ENCODE measurements at regions not wholly inside any gene's neighbourhood (a gene's known extent, or its start where the extent isn't known, plus 50 kb on each side); places are given as distances from the start of the nearest gene placed in this dataset.

DNA sequence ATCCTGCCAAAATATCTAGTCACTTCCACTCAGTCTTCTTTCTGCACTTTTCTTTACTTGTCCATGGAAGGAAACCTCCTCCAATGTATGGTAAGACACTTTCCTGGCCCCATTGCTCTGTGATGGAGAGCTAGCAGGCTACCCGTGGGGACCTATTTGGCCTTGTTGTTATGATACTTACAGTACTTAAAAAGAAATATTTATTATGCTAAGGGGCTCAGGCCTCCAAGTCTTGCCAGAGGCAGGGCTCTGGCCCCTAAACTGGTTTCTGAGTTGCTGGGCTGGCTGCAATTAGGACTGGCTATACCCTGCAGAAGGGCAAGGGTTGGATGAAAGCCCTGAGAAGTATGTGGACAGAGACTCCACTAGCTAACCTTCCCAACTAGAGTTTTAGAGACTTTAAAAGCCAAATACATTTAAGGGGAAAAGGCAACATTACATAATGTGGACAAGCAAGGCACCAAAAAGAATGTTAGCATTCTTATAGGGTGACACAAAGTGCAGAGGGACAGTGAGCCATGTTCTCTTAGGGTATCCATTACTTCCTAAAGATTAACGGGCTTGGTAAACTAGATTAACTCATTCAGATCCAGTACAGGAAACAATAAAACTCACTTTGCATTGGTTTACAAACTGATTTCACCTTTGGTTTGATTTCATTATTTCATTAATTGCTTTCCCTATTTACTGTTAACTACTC, 84.9 kb upstream of the INHBA start:
- no peak for DNase-seq

DNA sequence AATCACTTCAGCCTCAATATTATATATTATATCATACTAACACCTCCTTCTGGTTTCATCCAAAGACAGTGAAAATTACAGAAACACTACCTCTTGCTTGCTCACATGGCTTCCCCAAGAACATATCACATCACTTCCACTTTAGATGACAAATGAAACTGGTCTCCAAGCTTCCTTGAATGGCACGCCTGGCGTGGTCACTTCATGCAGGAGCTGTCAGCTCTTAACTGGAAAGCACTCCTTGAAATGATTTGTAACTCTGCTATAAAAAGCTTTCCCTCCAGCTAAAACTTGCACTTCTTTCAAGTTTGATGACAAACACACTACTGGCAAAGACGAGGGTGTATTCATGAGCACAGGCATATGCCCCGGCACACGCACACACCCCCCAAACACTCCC, 84.1 kb upstream of the INHBA start:
- DNase-seq, result no peak

DNA sequence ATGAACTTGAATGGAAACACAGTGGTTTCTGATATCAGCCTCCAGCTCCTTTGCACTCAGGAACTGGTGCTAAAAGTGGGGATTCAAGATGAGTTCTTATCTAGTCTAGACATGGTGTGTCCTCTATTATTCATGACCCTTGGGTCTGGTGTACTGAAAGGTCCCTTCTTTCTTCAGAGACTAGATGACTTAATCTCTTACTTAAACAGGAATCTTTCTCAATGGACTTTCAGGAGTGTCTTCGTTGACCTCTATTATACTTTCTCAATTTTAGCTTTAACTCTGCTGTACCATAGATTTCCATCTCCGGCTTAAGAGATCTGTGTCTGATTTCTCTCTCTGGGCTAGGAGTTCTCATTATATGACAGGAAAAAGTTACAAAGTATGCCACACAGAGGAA, 83.5 kb upstream of the INHBA start:
- DNase-seq, result no peak

- no peak for DNase-seq
Observed at GRCh38 chr7:41785840-41786239, 83.0 kb upstream of the INHBA start.

DNA sequence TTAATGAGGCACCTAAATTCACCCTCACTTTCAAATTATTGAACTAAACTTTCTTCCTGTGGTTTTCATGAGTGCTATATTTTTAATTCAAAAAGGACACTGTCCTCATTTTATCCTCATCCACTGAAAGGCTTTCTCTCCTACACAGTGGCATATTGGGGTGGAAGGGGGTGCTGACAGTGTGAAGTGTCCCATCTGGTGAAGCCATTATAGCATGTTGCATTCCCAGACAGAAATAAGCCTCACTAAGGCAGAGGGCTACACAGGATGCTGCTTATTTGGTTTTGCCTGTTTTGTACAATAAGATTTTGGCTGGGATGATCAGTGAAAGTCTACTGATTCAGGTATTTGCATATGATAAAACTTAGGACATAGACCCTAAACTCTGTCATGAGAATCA, 82.4 kb upstream of the INHBA start:
- DNase-seq, result no peak

GRCh38 chr7:41779918-41780317, 77.0 kb upstream of the INHBA start:
- DNase-seq, result no peak

DNA sequence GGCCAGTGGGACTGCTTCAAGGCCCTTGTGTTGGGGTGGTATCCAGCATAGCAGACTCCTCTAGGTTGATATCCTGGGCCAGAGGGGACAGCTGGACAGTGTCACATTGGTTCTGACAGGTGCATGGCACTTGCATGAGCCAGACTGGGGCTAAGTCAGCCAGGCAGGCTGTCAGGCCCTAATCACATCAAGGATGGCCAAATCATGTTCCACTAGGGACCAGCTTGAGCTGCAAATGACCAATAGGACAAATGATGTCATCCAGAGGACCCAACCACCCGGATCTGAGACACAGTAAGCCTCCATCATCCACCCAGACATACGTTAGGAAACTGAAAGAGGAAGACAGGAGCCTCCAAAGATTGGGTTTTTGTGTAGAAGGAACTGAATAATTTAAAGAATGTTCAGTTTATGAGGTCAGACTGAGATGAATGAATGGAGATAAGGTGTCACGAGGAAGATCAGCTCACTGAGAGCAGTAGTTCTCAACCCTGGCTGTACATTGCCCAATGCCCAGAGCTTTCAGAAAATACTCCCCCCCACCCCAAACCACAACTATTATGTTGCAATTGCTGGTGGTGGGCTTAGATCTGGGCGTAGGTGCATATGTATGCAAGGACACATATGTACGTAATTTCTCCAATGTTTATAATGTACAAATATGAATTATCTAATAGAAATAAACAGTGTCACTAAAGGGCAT, 75.2 kb upstream of the INHBA start:
- peak; percentile 59 for DNase-seq

- DNase-seq, result no peak
Observed at GRCh38 chr7:41774966-41775365, 72.1 kb upstream of the INHBA start.

GRCh38 chr7:41773756-41774155, 70.9 kb upstream of the INHBA start:
- DNase-seq, result no peak

DNA sequence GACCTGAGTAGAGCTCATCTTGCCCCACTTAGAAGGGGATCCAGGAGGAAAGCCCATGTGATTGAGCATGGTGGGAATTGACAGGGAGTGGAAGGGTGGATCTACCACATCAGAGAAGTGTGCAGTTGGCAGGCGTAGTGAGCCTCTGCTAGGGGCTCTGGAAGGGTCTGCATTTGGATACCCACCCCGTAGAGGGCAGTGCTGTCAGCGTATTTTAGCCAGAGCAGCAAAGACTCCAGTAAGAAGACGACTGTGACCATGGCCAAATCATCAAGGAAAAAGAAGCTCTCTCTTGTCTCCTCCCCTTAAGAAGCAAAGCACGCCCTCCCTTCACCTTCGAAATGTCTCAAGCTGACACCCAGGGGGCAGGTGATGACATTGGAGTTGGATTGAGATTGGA, 68.8 kb upstream of the INHBA start:
- no peak for DNase-seq

GRCh38 chr7:41769162-41769561, 66.3 kb upstream of the INHBA start:
- DNase-seq, result no peak

GRCh38 chr7:41763626-41764025, 60.7 kb upstream of the INHBA start:
- no peak for DNase-seq

DNA sequence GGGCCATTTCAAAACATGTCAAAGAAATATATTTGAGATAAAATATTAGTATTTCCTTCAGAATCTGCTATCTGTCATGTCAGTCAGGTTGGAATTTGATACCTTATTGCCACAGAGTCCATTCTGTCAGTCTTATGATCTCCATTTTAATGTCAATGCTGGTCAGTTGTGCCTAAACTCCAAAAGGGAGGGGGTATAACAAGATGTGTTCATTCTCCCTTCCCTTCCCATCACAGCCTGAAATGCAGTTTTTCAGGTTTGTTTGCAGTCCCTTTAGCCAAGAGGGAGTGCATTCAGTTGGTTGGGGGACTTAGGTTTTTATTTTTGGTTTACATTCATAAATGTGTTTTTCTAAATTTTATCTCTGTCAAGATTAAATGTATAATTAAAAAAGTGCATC, 59.8 kb upstream of the INHBA start:
- no peak for DNase-seq

GRCh38 chr7:41760293-41760692, 57.4 kb upstream of the INHBA start:
- DNase-seq, result no peak

DNA sequence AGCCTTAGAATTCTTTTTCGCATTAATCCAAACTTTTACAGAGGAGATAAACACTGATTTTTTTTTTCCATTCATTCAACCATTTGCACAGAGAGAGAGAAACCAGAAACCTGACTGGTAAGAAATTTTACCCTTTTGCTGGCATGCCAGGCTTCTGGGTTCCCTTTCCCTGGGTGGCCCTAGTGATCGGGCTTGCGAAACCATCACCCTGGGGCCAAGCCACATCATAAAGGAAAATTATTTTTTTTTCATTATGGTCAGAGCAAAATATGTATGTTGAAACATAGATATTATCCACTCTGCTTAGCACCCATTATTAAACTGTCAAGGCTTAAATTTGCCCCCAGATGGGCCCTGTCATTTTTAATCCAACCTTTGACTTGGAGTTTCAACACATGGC, 55.4 kb upstream of the INHBA start:
- DNase-seq, result no peak

- no peak for DNase-seq
Observed at GRCh38 chr7:41756650-41757182, 53.8 kb upstream of the INHBA start.

GRCh38 chr7:41755096-41755495, 52.2 kb upstream of the INHBA start:
- no peak for DNase-seq

DNA sequence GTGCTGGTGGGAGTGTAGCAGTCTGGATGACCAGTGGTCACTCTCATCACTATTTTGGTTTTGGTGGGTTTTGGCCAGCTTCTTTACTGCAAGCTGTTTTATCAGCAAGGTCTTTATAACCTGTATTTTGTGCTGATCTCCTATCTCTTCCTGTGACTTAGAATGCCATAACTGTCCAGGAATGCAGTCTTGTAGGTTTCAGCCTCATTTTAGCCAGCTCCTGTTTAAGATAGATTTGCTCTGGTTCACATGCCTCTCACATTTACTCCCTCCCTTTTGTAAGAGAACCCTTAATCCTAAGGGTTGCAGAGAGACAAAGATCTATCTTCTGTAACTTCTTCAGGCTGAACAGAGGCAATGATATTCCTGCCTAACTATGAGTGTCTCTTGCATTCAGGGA, 51.2 kb upstream of the INHBA start:
- no peak for DNase-seq
